ENCODE measurements at regions not wholly inside any gene's neighbourhood (a gene's known extent, or its start where the extent isn't known, plus 50 kb on each side); places are given as distances from the start of the nearest gene placed in this dataset.

- Histone ChIP-seq H3K79me2 (ENCODE audit: control insufficient read depth, insufficient read depth, low read length) (no peaks in the 10 kb centered on the region), H3K36me3 (ENCODE audit: control insufficient read depth in 2 of 2, extremely low read depth in 1 of 2, insufficient read depth in 2 of 2, low read length in 2 of 2) (no peaks in the 10 kb centered on the region), H3K27me3 (ENCODE audit: control insufficient read depth in 2 of 2, insufficient read depth in 2 of 2, low read length in 2 of 2) (no peaks in the 10 kb centered on the region), H3K9ac (replicated peaks; ENCODE audit: extremely low read depth, insufficient read depth, low read length) (no peak overlapping the region), H3K9me3 (replicated peaks; ENCODE audit: control insufficient read depth, insufficient read depth, low read length) (no peaks in the 10 kb centered on the region), H4K20me1 (replicated peaks; ENCODE audit: control insufficient read depth, extremely low read depth, insufficient read depth, low read length) (no peaks in the 10 kb centered on the region), H3K4me3 (replicated peaks in 1 of 3; ENCODE audit: insufficient read depth in 1 of 3, low read depth in 1 of 3, low read length in 3 of 3) (no peak overlapping the region), H3K9me1 (replicated peaks; ENCODE audit: control insufficient read depth, extremely low read depth, insufficient read depth, low read length) (no peaks in the 10 kb centered on the region), H3K4me2 (ENCODE audit: insufficient read depth, low read length) (no peak overlapping the region), H3K4me1 (ENCODE audit: control insufficient read depth, extremely low read depth, insufficient read depth, low read length) (no peaks in the 10 kb centered on the region), H3K27ac (ENCODE audit: insufficient read depth, low read depth, low read length) (no peak overlapping the region), H2AFZ (ENCODE audit: low read depth, low read length) (no peak overlapping the region)
- DNase-seq (ENCODE audit: low read depth, low spot score) = no peak
- BruUV-seq (replicated peaks) = no TSS peak
- intact Hi-C loops (cut with micrococcal nuclease) (no loop called here), dilution Hi-C loops (cut with MboI; ENCODE audit: extremely low pct_ligation_motif_present, low sequenced_read_pairs) (no loop called here)
- CTCF ChIA-PET = no interaction called here
- TF ChIP-seq EZH2 (IDR thresholded peaks at IDR 0.05; ENCODE audit: borderline replicate concordance, low read depth, low read length, severe bottlenecking) (no peak), MYC (IDR thresholded peaks at IDR 0.05; ENCODE audit: low read depth, low read length) (no peak), CTCF (IDR thresholded peaks at IDR 0.05; ENCODE audit: extremely low read depth in 1 of 2, insufficient read depth in 1 of 2, low read depth in 1 of 2, low read length in 2 of 2) (no peak), MAX (IDR thresholded peaks at IDR 0.05; ENCODE audit: insufficient read depth, insufficient read length) (no peak), POLR2A (IDR thresholded peaks at IDR 0.05; ENCODE audit: low read depth, low read length) (no peak), GATA2 (IDR thresholded peaks at IDR 0.05; ENCODE audit: insufficient read depth, insufficient read length, low read depth, low read length) (no peak), POLR2AphosphoS5 (IDR thresholded peaks at IDR 0.05; ENCODE audit: insufficient read depth, low read depth, low read length) (no peak), FOS (IDR thresholded peaks at IDR 0.05; ENCODE audit: borderline replicate concordance, insufficient read depth, low read length) (no peak), JUN (IDR thresholded peaks at IDR 0.05; ENCODE audit: borderline replicate concordance, insufficient read depth, insufficient read length, low read depth) (no peak)
- no peak for FAIRE-seq
- POLR2A ChIA-PET = no interaction called here
These were observed 170.1 kb downstream of the PAH start for GRCh38 chr12:102746963-102747362.

All from endothelial cell of umbilical vein (primary cell).